HCT116 (cell line): ENCODE measurements at regions not wholly inside any gene's neighbourhood (a gene's known extent, or its start where the extent isn't known, plus 50 kb on each side); places are given as distances from the start of the nearest gene placed in this dataset.

Experiments used
- ATAC-seq: fragments of 200-7000 bp; cut with Tn5 transposase; 2 replicates; pipeline ENCODE4 v1.9.1; 2020; ENCODE audit warnings: mild to moderate bottlenecking, moderate library complexity
- BruUV-seq: library from RNA; stranded (reverse); fragments of 400-500 nt; replicated peaks from 2 replicates; lab custom pipeline; 2021; lab: Mats Ljungman, UMichigan
- CTCF ChIA-PET: fragments of 300-600 bp; sonication (Branson Sonifier 250); formaldehyde crosslinking; loops from one replicate; lab custom pipeline; 2021; ENCODE audit warnings: antibody characterized with exemption; lab: Charles Lee
- POLR2A ChIA-PET: fragments of 300-600, 350-600 bp; sonication (Branson Sonifier 250); formaldehyde crosslinking; loops from one replicate; lab custom pipeline; 2021; ENCODE audit warnings: antibody characterized with exemption; lab: Charles Lee
- RAD21 ChIA-PET, 2 experiments: fragments of 300-600 bp; sonication (Branson Sonifier 250); formaldehyde crosslinking; loops; one replicate each; lab custom pipeline; 2023; ENCODE audit warnings: low total read pairs in 2 of 2; ENCODE audit not compliant: uncharacterized antibody in 2 of 2, unreplicated experiment in 2 of 2, low non-redundant PET in 1 of 2; lab: Charles Lee
- DNase-seq: peaks from one replicate; pipeline ENCODE4 v3.0.0-alpha.2; 2010; ENCODE audit warnings: low read depth, low spot score
- H2AFZ ChIP-seq: fragments of 200-600 bp; shearing (Covaris generic), sonication (generic); 2 replicates; pipeline ENCODE4 v1.6.1; 2017; ENCODE audit warnings: low read depth, mixed run types, mixed read lengths, antibody characterized with exemption, low read length; ENCODE audit not compliant: poor library complexity, severe bottlenecking
- H3K27ac ChIP-seq: 2 replicates; pipeline ENCODE4 v1.5.1; 2012; ENCODE audit warnings: low read depth, low read length
- H3K27me3 ChIP-seq: fragments of 200-600 bp; sonication (generic); 2 replicates; pipeline ENCODE4 v1.6.1; 2016; ENCODE audit warnings: mixed run types, low read length, mixed read lengths; ENCODE audit not compliant: insufficient read depth
- H3K36me3 ChIP-seq, 2 experiments: fragments of 200-500 bp in 1 of 2; fragments of 200-600 bp in 1 of 2; sonication (Bioruptor generic) in 1 of 2; sonication (generic) in 1 of 2; 2 replicates each; pipeline versions ENCODE4 v1.5.1 to v1.6.1; 2014 to 2016; ENCODE audit warnings: low read length in 2 of 2, inconsistent platforms in 1 of 2, mixed read lengths in 1 of 2, mixed run types in 1 of 2; ENCODE audit not compliant: insufficient read depth in 2 of 2, control insufficient read depth in 1 of 2
- H3K4me1 ChIP-seq, 2 experiments: fragments of 200-600 bp in 1 of 2; sonication (generic) in 1 of 2; 2 replicates each; pipeline versions ENCODE4 v1.5.1 to v1.6.1; 2012 to 2017; ENCODE audit warnings: low read length in 2 of 2, inconsistent platforms in 1 of 2, mild to moderate bottlenecking in 1 of 2, mixed read lengths in 1 of 2, mixed run types in 1 of 2, moderate library complexity in 1 of 2; ENCODE audit not compliant: insufficient read depth in 2 of 2, control insufficient read depth in 1 of 2
- H3K4me2 ChIP-seq: fragments of 200-600 bp; sonication (generic); 2 replicates; pipeline ENCODE4 v1.6.1; 2017; ENCODE audit warnings: mixed run types, low read length, mixed read lengths
- H3K4me3 ChIP-seq, 2 experiments: fragments of 200-600 bp in 1 of 2; sonication (generic) in 1 of 2; replicated peaks in 1 of 2; 2 replicates each; pipeline ENCODE4 v1.5.1; 2011 to 2016; ENCODE audit warnings: low read length in 2 of 2, control low read depth in 1 of 2, low read depth in 1 of 2, mild to moderate bottlenecking in 1 of 2, mixed read lengths in 1 of 2, mixed run types in 1 of 2
- H3K79me2 ChIP-seq: fragments of 200-600 bp; sonication (generic); 2 replicates; pipeline ENCODE4 v1.6.1; 2017; ENCODE audit warnings: mild to moderate bottlenecking, mixed run types, low read length, moderate library complexity, mixed read lengths; ENCODE audit not compliant: insufficient read depth
- H3K9ac ChIP-seq: fragments of 200-600 bp; sonication (generic); 2 replicates; pipeline ENCODE4 v1.6.1; 2016; ENCODE audit warnings: low read length, mixed read lengths
- H3K9me2 ChIP-seq: fragments of 200-600 bp; sonication (generic), shearing (Covaris generic); 2 replicates; pipeline ENCODE4 v1.6.1; 2017; ENCODE audit warnings: mixed run types, mild to moderate bottlenecking, moderate library complexity; ENCODE audit not compliant: insufficient read depth
- H3K9me3 ChIP-seq, 2 experiments: fragments of 200-500 bp in 1 of 2; fragments of 200-600 bp in 1 of 2; sonication (Bioruptor generic) in 1 of 2; sonication (generic) in 1 of 2; 2 replicates each; pipeline ENCODE4 v1.6.1; 2014 to 2017; ENCODE audit warnings: low read length in 2 of 2, mixed read lengths in 2 of 2, inconsistent platforms in 1 of 2, low read depth in 1 of 2, mild to moderate bottlenecking in 1 of 2, mixed run types in 1 of 2, moderate library complexity in 1 of 2; ENCODE audit not compliant: control insufficient read depth in 1 of 2, insufficient read depth in 1 of 2
- H4K20me1 ChIP-seq: fragments of 200-600 bp; sonication (generic), shearing (Covaris generic); 2 replicates; pipeline ENCODE4 v1.6.1; 2017; ENCODE audit warnings: mixed run types, mild to moderate bottlenecking, moderate library complexity; ENCODE audit not compliant: insufficient read depth
- CEBPB ChIP-seq: IDR thresholded peaks from 2 replicates; pipeline ENCODE4 v1.6.1; 2012; ENCODE audit warnings: low read depth
- ELF1 ChIP-seq: IDR thresholded peaks from 2 replicates; pipeline ENCODE4 v1.6.1; 2012; ENCODE audit warnings: low read depth, borderline replicate concordance
- EZH2 ChIP-seq: fragments of 200-600 bp; sonication (generic); IDR thresholded peaks from 2 replicates; pipeline ENCODE4 v1.6.1; 2017; ENCODE audit warnings: antibody characterized with exemption, mixed run types
- EZH2phosphoT487 ChIP-seq: fragments of 200-600 bp; IDR thresholded peaks from 2 replicates; pipeline ENCODE4 v1.6.1; 2018; ENCODE audit warnings: antibody characterized with exemption, borderline replicate concordance
- MAX ChIP-seq: IDR thresholded peaks from 2 replicates; pipeline ENCODE4 v1.6.1; 2012
- POLR2A ChIP-seq: IDR thresholded peaks from 2 replicates; pipeline ENCODE4 v1.7.0; 2011; ENCODE audit warnings: borderline replicate concordance; ENCODE audit not compliant: insufficient read depth, insufficient read length; ENCODE audit errors: extremely low read depth
- POLR2AphosphoS5 ChIP-seq: IDR thresholded peaks from 2 replicates; pipeline ENCODE4 v1.6.1; 2011; ENCODE audit warnings: mild to moderate bottlenecking, low read depth, low read length, moderate library complexity
- REST ChIP-seq: IDR thresholded peaks from 2 replicates; pipeline ENCODE4 v1.6.1; 2012; ENCODE audit warnings: low read depth
- SP1 ChIP-seq: IDR thresholded peaks from 2 replicates; pipeline ENCODE4 v1.6.1; 2012; ENCODE audit warnings: low read depth
- SRF ChIP-seq: IDR thresholded peaks from 2 replicates; pipeline ENCODE4 v1.6.1; 2012; ENCODE audit warnings: low read depth
- ZBTB33 ChIP-seq: IDR thresholded peaks from 2 replicates; pipeline ENCODE4 v1.6.1; 2011; ENCODE audit warnings: mild to moderate bottlenecking, low read length, moderate library complexity; ENCODE audit not compliant: insufficient replicate concordance; ENCODE audit errors: extremely low read depth
- ZNF274 ChIP-seq: fragments of 200-500 bp; sonication (Bioruptor generic); IDR thresholded peaks from 2 replicates; pipeline ENCODE4 v1.6.1; 2014; ENCODE audit warnings: mild to moderate bottlenecking, low read depth, low read length, inconsistent platforms
- intact Hi-C: fragments of 100-400 bp; cut with micrococcal nuclease; formaldehyde crosslinking; loops from 2 replicates; pipeline ENCODE4 v1.10.0; 2022

GRCh38 chr12:91937706-91938105 lies 207.9 kb downstream of the BTG1 start:
- ChIA-PET POLR2A (no interaction called here), RAD21 (no interaction called here), CTCF (no interaction called here)
- no peaks in the 10 kb centered on the region for H3K9me3 ChIP-seq
- H3K9me2 ChIP-seq: no peaks in the 10 kb centered on the region
- no peaks in the 10 kb centered on the region for H3K27me3 ChIP-seq
- H4K20me1 ChIP-seq: no peaks in the 10 kb centered on the region
- BruUV-seq: no TSS peak
- no peak for ATAC-seq
- no peak overlapping the region for H2AFZ ChIP-seq
- H3K9ac ChIP-seq: no peak overlapping the region
- H3K4me3 ChIP-seq: no peak overlapping the region
- no peak for DNase-seq
- no peaks in the 10 kb centered on the region for H3K4me1 ChIP-seq
- no peaks in the 10 kb centered on the region for H3K36me3 ChIP-seq
- H3K27ac ChIP-seq: no peak overlapping the region
- no peak for TF ChIP-seq POLR2A
- TF ChIP-seq POLR2AphosphoS5: no peak
- no peak for TF ChIP-seq EZH2
- no peak for TF ChIP-seq EZH2phosphoT487
- TF ChIP-seq SP1: no peak
- TF ChIP-seq REST: no peak
- no peak for TF ChIP-seq SRF
- no peak for TF ChIP-seq ZNF274
- TF ChIP-seq ZBTB33: no peak
- TF ChIP-seq CEBPB: no peak
- no peak for TF ChIP-seq MAX
- no peak for TF ChIP-seq ELF1
- intact Hi-C loops: no loop called here
- no peak overlapping the region for H3K4me2 ChIP-seq
- no peaks in the 10 kb centered on the region for H3K79me2 ChIP-seq
